ENCODE measurements at regions not wholly inside any gene's neighbourhood (a gene's known extent, or its start where the extent isn't known, plus 50 kb on each side); places are given as distances from the start of the nearest gene placed in this dataset.
"Not testable (repeated sequence)": the region's sequence is repeated elsewhere in the genome, so short reads cannot be mapped to it uniquely, and the experiment has no call there.

DNA sequence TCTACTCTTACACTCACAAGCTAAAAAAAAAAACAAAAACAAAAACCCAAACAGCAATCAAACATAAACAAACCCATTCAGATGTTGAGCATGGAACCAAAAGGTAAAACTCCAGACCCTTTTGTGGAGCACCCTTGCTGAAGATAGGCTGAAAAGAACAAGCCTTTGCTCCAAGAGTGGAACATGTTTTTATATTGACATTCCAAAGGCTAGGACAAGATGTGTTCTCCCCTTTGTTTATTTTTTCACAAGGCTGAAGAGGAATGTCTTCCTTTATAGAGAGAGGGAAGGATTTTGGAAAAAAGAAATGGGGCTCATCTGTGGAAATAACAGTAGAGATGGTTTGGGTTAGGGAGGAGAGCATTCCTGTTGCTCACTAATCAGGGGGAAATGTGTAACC, 87.2 kb upstream of the ELMO1 start:
- H3K27me3 Mint-ChIP-seq = peaks cover 14% of the 10 kb centered on the region
- DNase-seq = no peak
- H3K4me1 Mint-ChIP-seq = no peaks in the 10 kb centered on the region
- H3K27ac Mint-ChIP-seq = no peak overlapping the region
- CTCF ChIA-PET = no interaction called here
- no peak overlapping the region for H3K4me3 Mint-ChIP-seq
- H3K9me3 Mint-ChIP-seq = no peaks in the 10 kb centered on the region
- H3K36me3 Mint-ChIP-seq = no peaks in the 10 kb centered on the region

DNA sequence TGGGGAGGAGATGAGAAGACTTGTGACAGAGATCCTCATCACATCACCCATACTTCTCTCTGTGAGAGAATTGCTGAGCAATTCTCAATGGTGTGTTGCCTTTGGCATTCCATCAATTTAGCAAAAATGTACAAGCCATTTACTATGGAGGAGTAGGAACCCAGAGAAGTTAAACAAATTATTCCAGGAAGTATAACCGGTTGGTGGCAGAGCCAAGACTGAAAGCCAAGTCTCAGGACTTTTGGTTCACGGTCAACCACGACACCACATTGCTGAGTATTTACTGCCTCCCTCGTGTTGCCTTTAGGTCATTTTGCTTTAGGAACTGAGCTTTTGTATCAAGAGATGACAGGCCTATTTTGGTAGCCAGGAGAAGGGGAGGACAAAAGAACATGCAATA, 88.0 kb upstream of the ELMO1 start:
- Mint-ChIP-seq H3K27me3 (peaks cover 8% of the 10 kb centered on the region), H3K27ac (no peak overlapping the region), H3K36me3 (no peaks in the 10 kb centered on the region), H3K9me3 (no peaks in the 10 kb centered on the region), H3K4me1 (no peaks in the 10 kb centered on the region), H3K4me3 (no peak overlapping the region)
- no peak for DNase-seq
- CTCF ChIA-PET = no interaction called here

DNA sequence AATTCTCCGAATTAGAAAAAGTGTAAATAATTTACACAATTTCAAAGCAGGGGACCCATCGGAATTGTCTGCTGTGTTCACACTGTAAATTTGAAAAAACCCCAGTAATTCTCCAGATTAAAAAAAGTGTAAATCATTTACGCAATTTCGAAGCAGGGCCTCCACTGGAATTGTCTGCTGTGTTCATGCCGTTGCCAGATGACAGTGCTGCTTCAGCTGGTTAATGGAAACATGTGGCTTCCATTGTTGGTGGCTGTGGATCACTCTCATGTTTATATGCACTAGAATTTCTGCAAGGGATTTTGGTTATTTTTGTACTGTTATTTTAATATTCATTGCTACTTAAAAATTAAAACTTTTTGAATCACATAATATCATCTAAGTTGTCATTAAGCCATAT, 88.8 kb upstream of the ELMO1 start:
- H3K4me3 Mint-ChIP-seq = no peak overlapping the region
- peaks cover 5% of the 10 kb centered on the region for H3K27me3 Mint-ChIP-seq
- no peak for DNase-seq
- CTCF ChIA-PET = no interaction called here
- no peaks in the 10 kb centered on the region for H3K4me1 Mint-ChIP-seq
- H3K27ac Mint-ChIP-seq = no peak overlapping the region
- no peaks in the 10 kb centered on the region for H3K36me3 Mint-ChIP-seq
- H3K9me3 Mint-ChIP-seq = no peaks in the 10 kb centered on the region

DNA sequence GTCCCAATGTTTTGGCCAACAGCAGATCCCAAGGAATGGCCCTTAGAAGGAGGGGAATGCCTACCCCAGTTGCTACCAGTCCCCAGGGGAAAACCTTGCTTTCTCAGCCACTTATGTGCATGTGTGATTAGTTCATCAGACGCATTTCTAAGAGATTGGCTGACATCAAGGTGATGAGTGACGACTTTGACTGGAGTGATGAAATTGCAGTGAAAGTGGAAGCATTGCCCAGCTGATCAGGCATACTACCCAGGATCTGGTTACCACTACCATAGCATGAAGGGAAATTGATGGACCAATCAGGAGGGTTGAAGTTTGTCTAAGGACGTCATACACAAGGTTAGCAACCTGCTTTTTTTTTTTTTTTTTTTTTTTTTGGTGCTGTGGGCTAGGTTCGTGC, 90.3 kb upstream of the ELMO1 start:
- Mint-ChIP-seq H3K27me3 (no peaks in the 10 kb centered on the region), H3K9me3 (no peaks in the 10 kb centered on the region), H3K4me1 (no peaks in the 10 kb centered on the region), H3K36me3 (no peaks in the 10 kb centered on the region), H3K27ac (no peak overlapping the region), H3K4me3 (no peak overlapping the region)
- CTCF ChIA-PET = no interaction called here
- no peak for DNase-seq

DNA sequence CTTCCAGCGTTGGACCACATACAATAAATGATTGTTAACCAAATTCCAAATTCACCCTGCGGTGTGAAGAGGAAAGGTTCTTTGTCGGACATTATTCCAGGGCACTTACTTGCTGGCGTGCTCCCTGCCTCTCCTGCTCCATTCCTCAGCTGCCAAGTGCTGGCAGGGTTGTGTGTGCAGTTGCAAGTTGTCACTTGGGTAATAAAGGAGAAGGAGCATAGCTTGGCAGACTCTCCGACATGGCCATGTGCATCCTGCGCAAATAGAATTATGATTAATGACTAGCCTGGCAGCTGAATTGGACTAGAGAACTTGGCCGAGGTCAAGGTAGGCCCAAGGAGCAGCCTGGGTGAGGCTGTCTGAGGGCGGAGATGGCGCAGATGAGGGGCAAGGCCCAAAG, 92.3 kb upstream of the ELMO1 start:
- no peak for DNase-seq
- Mint-ChIP-seq H3K9me3 (no peaks in the 10 kb centered on the region), H3K36me3 (no peaks in the 10 kb centered on the region), H3K27me3 (no peaks in the 10 kb centered on the region), H3K27ac (no peak overlapping the region), H3K4me1 (no peaks in the 10 kb centered on the region), H3K4me3 (no peak overlapping the region)
- CTCF ChIA-PET = no interaction called here

DNA sequence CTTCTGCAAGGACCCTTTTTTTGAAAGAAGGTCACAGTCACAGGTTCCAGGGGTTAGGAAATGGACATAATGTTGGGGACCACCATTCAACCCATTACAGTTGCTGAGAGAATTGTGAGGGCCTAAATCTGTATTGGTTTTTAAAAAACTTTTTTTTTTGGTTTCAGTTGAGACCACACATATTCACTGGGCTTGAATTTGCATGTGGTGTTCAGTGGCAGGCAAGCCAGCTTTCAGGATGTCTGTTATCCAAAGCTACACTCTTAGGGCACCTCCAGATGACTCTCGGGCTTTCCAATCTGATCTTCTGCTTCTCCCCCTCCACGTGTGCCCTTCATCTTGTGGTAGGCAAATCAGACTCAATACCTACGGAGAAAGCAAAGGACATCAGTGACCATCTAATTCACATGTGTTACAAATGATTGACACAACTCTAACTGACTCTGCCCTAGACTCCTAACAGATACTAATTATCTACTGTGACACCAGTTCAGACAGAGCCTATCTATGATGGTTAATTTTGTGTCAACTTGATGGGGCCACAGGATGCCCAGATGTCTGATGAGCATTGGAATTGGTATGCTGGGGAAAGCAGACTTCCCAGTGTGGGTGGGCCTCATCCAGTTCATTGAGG, 93.3 kb upstream of the ELMO1 start:
- Mint-ChIP-seq H3K27ac (no peak overlapping the region), H3K4me1 (no peaks in the 10 kb centered on the region), H3K4me3 (no peak overlapping the region), H3K27me3 (no peaks in the 10 kb centered on the region), H3K36me3 (no peaks in the 10 kb centered on the region), H3K9me3 (no peaks in the 10 kb centered on the region)
- CTCF ChIA-PET = no interaction called here
- DNase-seq = no peak

DNA sequence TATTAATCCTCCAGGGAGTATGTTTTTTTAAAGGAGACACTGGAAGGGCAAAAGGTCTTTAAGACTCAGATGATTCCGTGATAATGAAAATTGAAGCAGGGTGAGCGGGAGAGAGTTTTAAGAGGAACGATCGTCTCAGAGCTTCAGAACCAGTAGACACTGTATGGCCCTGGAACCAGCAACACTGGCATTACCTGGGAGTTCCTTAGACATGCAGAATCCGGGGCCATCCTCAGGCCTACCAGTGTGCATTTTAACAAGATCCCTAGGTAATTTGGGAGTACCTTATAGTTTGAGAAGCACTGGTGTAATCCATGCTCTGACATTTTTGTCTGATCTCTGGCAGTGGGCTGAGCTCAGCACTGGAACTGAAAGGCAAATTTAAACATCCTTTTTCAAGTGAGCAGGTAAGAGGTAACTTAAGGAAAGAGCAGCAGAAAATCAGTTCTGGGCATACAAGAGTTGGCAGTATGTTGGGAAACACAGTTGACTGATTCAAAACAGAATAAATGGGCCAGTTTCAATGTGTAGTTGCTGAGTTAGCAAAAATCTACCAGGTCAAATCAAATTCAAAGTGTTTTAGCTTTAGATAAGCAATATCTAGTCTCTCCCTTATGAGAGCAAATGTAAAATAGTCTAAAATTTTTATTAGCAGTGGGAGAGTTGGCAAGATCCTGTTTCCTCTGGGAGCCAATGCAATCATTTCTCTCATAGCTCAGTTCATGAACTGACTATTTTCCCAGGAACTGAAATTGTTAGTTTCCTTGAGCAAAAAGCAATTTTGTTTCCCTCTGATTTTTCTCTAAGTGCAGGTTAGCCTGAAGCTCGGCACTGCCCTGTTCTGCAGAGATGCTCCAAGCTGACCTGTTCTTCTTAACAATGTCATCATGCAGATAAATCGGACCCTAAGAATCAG, 97.2 kb upstream of the ELMO1 start:
- Mint-ChIP-seq H3K4me1 (no peaks in the 10 kb centered on the region), H3K36me3 (no peaks in the 10 kb centered on the region), H3K4me3 (no peak overlapping the region), H3K9me3 (no peaks in the 10 kb centered on the region), H3K27me3 (peaks cover 3% of the 10 kb centered on the region), H3K27ac (no peak overlapping the region)
- DNase-seq = no peak
- CTCF ChIA-PET = interaction anchor here (1.2 kb wide), 1 partner anchor 22 kb away, joined by 3 read pairs; no protein-coding TSS in a partner anchor

DNA sequence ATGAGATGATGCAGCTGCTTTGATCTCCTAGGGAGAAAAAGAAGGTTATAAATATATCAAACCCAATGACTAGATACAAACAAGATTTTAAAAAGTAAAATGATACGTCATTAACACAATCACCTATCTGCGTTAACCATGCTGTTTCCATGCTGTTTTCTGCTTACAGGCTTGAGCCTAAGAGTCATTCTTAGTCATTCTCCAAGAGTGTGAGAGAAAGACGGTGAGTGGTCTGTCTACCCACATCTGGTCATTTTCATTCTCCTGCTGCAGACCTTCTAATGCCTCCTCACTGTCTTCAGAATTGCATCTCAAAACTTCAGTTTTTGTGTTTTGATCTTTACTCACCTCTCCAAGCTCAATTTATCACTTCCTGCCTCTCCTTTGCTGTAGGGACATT, 98.0 kb upstream of the ELMO1 start:
- Mint-ChIP-seq H3K27me3 (peaks cover 4% of the 10 kb centered on the region), H3K27ac (no peak overlapping the region), H3K4me1 (no peaks in the 10 kb centered on the region), H3K9me3 (no peaks in the 10 kb centered on the region), H3K4me3 (no peak overlapping the region), H3K36me3 (no peaks in the 10 kb centered on the region)
- CTCF ChIA-PET = interaction anchor here (1.2 kb wide), 1 partner anchor 22 kb away, joined by 3 read pairs; no protein-coding TSS in a partner anchor
- DNase-seq = no peak

DNA sequence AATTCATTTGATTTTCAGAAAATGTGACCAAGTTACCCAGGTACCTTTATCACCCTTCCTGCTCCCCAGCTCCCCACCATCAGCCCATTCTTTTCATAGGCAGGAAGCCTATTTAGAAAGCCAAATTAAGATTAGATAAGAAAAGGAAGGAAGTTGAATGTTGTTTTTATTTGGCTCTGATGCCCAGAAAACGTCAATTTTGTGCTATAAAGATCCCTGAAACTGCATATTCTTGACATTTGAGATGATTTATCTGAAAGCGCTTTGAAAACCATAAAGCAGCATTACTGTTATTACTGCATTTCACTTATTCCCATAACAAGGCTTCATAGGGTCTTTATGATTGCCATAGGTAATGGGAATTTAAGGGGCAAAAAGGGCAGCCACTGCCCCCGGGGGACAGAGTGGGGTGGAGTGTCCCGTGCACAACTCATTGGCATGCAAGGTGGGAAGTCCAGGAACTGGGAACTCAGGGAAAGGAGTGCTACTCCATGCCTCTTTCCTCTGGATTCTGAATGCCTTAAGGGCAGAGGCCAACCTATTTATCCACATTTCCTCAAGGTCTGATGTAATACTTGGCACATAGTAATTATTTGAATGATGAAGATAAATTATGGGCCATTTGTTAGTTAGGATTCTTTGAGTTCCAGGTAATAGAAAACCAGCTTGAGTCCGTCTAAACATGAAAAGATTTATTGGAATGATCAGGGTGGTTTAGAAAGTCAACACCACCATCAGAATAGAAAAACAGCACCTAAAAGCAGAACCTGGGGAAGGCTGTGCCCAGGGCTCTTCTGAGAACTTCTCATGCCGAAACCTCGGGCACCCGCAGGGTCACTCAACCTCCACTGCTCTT, 100.6 kb upstream of the ELMO1 start:
- no peaks in the 10 kb centered on the region for H3K4me1 Mint-ChIP-seq
- no peaks in the 10 kb centered on the region for H3K36me3 Mint-ChIP-seq
- no peak overlapping the region for H3K4me3 Mint-ChIP-seq
- CTCF ChIA-PET = no interaction called here
- H3K9me3 Mint-ChIP-seq = no peaks in the 10 kb centered on the region
- no peak for DNase-seq
- peaks cover 15% of the 10 kb centered on the region for H3K27me3 Mint-ChIP-seq
- no peak overlapping the region for H3K27ac Mint-ChIP-seq

DNA sequence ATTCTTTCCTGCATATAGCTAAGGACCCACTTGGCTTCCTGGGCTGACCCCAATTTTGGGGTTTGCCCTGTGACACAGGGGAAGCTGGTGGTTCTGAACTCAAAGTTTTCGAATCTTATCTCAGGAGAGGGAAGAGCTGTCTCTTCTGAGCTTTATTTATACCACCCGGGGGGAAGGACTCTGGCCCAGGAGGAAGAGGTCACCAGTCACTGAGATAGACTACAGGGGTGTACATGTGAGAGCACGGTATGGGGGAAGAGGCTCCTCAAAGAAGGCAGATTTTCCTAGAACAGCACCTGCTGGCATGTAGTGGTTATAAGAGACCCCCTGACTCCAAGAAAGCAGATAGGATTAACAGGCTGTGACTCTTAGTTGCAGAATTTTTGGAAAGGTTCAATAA, 101.8 kb upstream of the ELMO1 start:
- no peak overlapping the region for H3K27ac Mint-ChIP-seq
- peaks cover 15% of the 10 kb centered on the region for H3K27me3 Mint-ChIP-seq
- H3K9me3 Mint-ChIP-seq = no peaks in the 10 kb centered on the region
- no peaks in the 10 kb centered on the region for H3K4me1 Mint-ChIP-seq
- CTCF ChIA-PET = no interaction called here
- H3K4me3 Mint-ChIP-seq = no peak overlapping the region
- H3K36me3 Mint-ChIP-seq = no peaks in the 10 kb centered on the region
- no peak for DNase-seq

DNA sequence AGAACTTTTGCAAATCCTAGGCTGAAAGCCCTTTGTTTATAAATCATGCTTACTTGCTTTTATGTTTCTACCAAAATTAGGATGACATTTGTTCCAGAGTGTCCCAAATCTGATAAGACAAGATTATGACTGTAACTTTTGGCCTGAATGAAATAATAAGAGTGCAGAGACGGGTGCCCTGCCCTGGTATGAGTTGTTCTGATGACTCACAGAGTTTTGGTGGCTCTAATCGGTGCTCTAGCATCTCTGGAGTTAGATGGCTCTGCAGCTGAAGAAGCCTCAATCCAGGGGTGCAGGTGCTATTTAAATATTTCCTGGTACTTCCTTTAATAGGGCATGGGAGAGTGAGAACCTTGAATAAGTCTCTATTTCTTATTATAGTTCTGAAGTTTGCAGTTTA, 102.2 kb upstream of the ELMO1 start:
- CTCF ChIA-PET = no interaction called here
- Mint-ChIP-seq H3K27ac (no peak overlapping the region), H3K4me1 (no peaks in the 10 kb centered on the region), H3K4me3 (no peak overlapping the region), H3K36me3 (no peaks in the 10 kb centered on the region), H3K27me3 (peaks cover 15% of the 10 kb centered on the region), H3K9me3 (no peaks in the 10 kb centered on the region)
- DNase-seq = no peak

DNA sequence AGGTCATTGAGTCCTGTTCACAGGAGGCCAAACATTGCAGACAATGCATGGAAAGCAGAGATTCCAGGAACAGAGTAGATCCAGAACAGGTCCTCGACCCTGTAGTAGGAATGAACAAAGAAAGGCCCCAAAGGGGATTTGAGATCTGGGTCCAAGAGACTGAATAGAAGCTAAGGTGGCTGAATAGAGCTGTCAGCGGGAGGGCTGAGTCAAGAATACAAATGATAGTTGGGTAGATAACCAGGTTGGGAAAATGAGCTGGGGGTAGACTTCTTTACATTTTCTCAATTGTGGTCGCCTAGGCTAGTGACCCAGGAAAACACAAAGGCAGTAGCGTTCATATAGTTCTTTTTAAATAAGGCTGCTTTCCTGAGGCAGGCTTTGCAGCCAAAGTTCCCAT, 103.4 kb upstream of the ELMO1 start:
- H3K27ac Mint-ChIP-seq = no peak overlapping the region
- CTCF ChIA-PET = interaction anchor here (0.6 kb wide), 1 partner anchor 242 kb away, joined by 3 read pairs; no protein-coding TSS in a partner anchor
- H3K4me3 Mint-ChIP-seq = no peak overlapping the region

DNA sequence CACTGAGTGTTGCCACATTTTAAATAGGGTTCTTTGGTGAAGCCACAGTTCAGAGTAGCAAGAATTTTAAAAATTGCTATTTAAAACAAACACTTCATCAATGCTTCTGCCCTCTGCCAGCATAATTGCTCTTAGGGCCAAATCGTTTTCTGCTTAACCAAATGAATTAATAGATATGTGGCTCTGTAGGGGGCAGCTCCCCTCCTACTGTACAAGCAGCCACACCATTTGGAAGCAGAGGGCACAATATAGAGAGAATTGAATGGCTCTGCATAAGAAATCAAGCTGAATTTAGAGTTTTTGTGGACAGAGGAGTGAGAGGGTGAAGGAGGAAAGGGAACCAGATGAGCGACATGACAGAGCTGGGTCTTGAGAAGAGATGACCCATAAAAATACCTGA, 103.8 kb upstream of the ELMO1 start:
- not testable (repeated sequence) for DNase-seq, H3K27ac Mint-ChIP-seq, H3K4me1 Mint-ChIP-seq, H3K9me3 Mint-ChIP-seq, H3K4me3 Mint-ChIP-seq, H3K36me3 Mint-ChIP-seq
- CTCF ChIA-PET = interaction anchor here (0.6 kb wide), 1 partner anchor 241 kb away, joined by 3 read pairs; no protein-coding TSS in a partner anchor
- peaks cover 15% of the 10 kb centered on the region for H3K27me3 Mint-ChIP-seq

More for the DNA sequence above, 103.4 kb upstream of the ELMO1 start:
- H3K9me3 Mint-ChIP-seq = no peaks in the 10 kb centered on the region
- H3K4me1 Mint-ChIP-seq = no peaks in the 10 kb centered on the region
- H3K36me3 Mint-ChIP-seq = no peaks in the 10 kb centered on the region
- peaks cover 15% of the 10 kb centered on the region for H3K27me3 Mint-ChIP-seq
- DNase-seq = no peak

DNA sequence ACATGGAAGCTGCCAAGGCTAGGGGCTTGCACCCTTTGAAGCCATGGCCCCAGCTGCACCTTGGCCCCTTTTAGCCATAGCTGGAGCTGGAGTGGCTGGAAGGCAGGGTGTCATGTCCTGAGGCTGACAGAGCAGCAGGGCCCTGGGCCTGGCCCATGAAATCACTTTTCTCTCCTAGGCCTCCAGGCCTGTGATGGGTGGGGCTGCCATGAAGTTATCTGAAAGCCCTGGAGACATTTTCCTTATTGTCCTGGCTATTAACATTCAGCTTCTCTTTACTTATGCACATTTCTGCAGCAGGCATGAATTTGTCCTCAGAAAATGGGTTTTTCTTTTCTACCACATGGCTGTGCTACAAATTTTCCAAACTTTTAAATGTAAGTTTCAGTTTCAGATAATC, 106.9 kb upstream of the ELMO1 start:
- Mint-ChIP-seq H3K9me3 (no peaks in the 10 kb centered on the region), H3K4me3 (no peak overlapping the region), H3K4me1 (no peaks in the 10 kb centered on the region), H3K27me3 (peaks cover 12% of the 10 kb centered on the region), H3K27ac (no peak overlapping the region), H3K36me3 (no peaks in the 10 kb centered on the region)
- CTCF ChIA-PET = no interaction called here
- no peak for DNase-seq

Data from activated naive CD4-positive, alpha-beta T cell treated with anti-CD3 and anti-CD28 coated beads, Interleukin-2, amount 10 ng/mL, durations not matched to agents 7 days and 5 days (primary cell).